ENCODE measurements at regions not wholly inside any gene's neighbourhood (a gene's known extent, or its start where the extent isn't known, plus 50 kb on each side); places are given as distances from the start of the nearest gene placed in this dataset.

DNA sequence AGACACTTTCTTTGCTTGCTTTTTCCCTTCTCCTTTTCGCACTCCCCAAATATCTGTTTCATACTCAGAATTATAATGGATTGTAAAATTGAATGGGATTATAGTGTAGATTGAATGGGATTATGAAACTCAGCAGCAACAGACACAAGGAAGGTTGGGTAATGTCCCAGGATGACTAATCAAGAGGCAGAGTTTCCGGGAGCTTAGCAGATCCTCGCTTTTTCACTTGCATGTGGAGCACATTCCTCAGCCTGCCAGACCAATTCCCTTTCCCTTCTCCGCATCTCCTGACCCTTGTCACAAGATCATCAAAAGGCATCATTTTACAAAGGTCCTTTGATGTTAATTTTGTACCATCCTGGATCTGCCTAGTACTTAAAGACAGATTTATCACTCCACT is 55.1 kb upstream of the SLC1A1 start:
- no peak for DNase-seq

DNA sequence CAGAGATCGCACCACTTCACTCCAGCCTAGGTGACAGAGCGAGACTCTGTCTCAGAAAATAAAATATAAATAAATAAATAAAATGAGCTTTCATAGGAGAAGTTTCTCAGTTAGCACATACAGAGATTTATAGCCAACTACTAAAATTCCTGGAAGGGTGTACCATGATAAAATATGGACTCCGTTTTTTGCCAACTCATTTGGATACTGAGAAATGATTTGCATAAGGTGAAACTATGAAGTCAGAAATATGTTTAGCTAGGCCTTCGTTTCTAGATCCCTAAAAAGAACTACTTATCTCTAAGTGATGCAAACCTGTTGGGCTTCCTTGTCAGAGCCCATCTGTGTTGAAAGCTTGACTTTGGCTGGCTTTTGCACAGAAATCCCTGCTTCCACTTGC is 56.9 kb upstream of the SLC1A1 start:
- DNase-seq = no peak

DNA sequence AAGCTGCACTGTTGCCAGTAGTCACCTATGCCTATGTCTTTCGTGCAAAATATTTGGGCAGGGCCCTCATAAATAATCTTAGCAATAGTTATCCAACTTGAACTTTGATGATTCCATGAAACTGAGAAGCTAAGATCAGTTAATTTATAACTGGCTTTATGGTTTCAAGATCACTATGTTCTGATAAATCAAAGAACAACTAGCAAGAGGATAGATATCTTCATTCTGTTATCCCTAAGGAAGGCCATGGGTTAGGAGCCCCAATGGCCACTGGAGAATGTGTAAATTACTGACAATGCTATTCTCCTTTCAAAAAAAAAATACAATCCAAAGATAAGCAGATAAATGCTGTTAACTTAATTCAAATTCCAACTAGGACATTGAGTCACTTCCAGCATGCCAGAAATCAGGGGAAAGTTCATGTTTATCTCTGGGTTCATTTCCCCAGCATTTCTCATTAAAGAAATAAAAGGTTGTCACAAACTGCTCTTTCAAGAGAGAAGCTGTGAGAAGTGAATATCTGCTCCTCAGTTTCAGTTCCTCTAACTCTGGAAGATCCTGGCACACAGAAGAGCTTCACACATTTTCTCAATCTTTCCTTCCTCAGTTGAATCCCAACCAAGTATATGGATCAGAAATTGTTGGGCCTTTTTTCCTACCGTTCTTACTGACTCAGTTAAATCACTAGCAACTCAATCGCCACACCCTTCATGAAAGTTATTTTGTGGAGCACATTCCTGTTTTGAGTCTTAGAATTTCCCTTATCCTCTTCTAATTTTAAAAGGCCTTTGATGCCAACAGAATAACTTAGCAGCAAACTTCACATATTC is 59.6 kb upstream of the SLC1A1 start:
- DNase-seq = no peak

DNA sequence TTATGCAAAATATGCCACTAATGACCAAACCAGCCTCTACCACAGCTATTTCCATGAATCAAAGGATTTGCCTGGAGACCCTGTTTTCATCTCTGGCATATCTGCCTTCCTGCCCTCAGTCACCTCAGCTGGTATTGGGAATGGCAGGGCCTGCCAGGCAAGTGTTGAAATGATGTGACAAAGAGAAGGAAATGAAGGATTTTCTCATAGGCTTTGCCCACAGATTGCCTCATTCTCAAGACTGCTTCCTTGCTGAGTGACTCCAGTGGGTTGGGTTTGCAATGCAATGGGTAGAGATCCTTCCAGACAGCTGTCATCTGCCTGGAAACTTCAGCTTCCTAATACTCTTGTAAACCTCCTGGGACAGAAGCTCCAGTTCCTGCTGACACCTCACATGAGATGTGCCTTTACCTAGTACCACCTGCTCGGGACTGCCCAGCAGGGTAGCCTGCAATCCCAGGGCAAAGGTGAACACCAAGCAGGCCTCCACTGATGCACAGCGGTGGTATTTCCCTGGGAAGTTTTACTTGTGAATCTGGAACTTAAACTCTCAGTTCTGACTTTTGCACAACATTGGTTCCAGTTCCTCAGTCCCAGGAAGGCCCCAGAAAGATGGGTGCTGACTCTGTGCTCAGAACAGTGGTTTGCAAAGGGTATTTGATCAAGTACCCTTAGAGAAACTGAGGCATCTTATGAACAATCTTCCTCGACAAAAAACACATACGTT is 64.8 kb upstream of the SLC1A1 start:
- no peak for DNase-seq

DNA sequence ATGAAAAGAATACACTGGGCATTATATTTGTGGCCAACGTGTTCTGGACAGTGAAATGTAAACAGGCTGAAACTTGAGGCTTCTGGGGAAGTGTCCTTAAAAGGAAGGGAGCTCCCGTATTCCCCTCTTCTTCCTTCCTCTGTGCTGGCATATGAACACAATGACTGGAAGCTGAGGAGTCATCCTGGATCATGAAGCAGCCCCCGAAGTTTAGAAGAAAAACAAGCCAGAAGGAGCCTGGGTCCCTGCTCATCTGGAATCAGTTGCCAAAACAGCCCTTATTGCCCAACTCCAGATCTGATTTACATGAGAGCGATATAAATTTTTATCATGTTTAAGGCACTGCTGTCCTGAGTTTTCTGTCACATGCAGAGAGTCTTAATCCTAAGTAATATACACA is 65.4 kb upstream of the SLC1A1 start:
- no peak for DNase-seq

DNA sequence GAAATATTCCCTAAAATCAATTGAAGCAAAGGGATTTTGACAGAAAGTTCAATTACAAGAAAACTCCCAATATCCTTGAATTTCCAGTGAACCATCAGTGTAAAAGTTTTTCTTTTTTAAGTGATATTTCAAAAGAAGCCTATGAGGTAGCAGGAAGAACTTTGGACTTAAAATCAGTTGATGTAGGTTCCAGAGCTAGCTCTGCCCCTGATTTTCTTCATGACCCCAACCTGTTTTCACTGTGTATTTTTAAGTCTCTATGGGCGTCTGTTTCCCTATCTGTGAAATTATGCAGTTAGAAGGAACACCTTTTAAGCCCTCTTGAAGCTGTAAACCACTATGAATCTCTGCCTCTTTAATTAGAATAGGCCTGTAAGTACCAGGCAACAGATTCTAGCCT is 66.2 kb upstream of the SLC1A1 start:
- DNase-seq = no peak

DNA sequence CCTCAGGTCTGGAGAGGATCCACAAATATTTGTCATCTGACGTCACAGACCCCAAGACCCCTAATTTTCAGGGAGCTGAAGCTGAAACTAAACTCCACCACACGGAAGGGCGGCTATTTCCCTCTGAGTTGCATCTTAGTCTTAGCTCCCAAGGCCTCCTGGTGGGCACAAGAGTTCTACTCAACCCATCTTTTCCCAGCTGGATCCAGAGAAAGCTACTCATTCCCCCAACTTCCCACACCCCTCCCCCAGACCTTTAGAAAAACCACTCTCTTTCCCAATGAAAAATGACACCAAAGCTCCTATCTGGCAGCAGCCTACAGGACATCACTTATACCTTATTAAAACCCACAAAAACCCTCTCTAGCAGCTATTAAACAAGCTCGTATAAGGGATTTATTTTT is 67.1 kb upstream of the SLC1A1 start:
- DNase-seq = no peak

DNA sequence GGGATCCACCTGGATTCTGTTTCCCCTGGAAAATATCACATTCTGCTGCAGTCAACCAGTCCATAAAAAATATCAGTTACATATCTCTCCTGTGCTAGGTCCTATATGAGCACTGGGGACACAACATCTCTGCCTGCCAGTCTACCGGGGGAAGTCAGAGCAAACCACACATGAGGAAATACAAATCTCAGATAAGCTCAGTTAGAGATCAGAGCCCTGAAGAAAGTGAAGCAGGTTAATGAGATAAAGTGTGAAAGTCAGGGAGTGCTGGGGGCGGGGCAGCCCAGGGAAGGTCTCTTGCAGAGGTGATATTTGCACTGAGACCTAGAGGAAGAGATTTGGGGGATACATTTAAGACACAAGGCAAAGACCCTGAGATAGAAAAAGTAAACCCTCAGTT is 67.8 kb upstream of the SLC1A1 start:
- no peak for DNase-seq

DNA sequence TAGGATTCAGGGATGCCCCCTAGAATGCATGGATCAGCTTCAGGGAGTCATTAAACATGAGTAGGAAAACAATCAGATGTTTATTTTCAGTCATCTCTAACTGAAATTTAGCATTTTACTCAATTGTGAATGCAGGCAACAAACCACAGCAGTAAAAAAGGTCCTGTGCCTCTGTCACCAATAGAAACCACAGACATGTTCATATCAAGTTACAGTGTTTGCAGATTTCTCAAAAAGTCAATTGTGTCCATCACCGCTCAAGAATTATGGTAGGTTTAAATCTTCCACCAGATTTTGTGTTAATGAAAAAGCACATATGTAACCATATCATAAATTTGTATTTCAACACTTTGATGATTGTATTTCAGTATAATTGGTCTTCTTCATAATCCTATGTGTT is 68.4 kb upstream of the SLC1A1 start:
- no peak for DNase-seq

DNA sequence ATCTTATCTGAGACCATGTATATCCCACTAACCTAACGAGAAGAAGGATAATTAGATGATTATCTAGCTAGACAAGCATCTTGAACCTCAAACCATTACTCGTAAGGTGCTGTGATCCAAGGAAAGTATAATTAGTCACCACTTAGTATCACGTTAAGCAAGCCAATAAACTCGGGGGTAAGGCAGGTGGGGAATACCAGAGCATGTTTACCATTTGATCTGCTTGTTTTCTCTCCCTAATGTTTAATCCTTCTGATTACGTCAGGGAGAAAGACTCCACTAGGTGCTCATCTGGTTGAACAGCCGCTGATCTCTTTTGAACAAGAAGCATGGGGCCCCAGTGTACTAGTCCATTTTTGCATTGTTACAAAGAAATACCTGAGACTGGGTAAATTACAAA is 69.9 kb upstream of the SLC1A1 start:
- DNase-seq = no peak

DNA sequence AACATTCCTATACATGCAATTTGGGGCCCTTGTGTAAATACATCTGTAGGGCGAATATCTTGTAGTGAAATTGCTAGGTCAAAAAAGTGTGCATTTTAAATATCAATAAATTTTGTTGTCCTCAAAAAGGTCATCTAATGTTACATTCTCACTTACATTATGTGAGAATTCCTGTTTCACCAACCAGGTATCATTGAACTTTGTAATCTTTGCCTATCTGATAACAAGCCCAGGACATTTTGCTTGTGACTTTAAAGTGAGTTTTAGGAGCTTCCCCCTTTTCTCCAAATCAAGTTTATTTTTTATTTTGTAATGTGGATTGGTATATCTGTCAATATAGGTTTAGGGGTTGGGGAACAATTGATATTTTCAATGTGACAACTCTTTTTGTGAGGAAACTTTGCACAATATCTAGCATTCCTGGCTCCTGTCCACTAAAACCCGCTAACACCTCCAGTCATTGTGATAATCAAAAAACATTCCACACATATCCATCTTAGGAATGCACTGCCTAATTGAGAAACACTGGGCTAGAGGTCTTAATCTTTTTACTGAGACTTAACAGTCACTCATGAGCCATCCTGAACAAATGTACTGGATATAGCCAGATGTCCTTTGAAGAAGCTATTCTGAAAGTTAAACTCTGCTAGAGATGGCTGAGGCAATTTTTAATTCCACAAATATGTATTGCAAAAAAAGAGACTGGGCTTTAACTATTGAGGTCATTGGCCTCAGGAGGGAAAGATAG is 72.5 kb upstream of the SLC1A1 start:
- DNase-seq = no peak

DNA sequence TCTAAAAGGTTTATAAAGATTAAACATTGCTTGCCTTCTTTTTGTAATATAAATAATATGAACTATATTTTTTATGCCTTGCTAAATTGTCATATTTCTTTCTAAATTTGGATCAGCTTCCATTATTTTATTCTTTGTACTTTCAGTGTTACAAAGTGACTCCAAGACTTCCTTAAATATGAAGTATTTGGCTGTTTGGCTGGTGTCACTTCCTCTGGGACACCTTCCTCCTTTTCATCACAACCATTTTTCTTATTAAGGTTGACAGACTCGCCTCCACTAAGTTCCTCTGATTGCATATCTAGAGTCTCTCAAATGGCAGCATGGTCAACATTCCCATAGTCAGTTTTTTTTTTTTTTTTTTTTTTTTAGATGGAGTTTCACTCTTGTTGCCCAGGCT is 73.8 kb upstream of the SLC1A1 start:
- DNase-seq = no peak

DNA sequence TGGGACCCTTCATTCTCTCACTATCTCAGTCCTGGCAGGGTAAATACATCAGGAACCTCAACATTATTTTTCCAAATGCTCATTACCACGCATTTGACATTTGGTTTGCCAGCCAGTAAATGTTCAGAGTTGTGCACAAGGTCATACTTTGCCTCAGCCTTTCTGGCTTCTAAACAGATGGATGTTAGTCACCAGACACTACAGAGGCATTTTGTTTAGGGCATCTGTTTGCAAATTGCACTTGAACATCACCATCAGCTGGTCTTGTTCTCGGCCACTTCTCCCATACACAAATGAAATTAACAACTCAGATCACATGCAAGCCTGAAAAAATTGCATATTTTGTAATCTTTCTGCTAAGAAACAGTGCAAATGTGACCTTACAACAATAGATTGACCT is 75.0 kb upstream of the SLC1A1 start:
- no peak for DNase-seq

DNA sequence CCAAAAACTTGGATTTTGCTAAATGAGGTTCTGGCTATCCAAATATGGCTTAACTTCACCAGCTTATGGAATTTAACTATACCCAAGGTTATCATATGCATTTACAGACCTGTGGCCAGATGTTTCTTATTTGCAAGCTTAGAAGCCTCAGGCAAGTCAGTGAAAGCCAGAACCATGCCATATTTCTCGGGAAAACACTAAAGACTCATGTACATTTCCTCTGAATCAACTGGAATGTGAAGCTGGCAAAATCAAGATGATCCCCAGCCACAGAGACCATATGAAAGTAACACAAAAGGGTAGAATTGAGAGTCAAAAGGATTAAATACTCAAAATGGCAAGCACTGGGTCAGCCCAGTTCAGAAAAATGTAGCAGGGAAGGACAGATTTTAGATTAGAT is 76.4 kb upstream of the SLC1A1 start:
- DNase-seq = no peak

DNA sequence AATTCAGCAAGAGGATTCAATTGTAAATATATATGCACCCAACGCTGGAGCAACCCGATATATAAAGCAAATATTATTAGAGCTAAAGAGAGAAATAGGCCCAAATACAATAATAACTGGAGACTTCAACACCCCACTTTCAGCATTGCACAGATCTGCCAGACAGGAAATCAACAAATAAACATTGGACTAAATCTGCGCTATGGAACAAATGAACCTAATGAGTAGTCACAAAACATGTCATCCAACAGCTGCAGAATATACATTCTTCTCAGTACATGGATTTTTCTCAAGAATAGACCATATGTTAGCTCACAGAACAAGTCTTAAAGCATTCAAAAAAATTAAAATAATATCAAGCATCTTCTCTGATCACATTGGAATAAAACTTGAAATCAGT is 86.1 kb upstream of the SLC1A1 start:
- no peak for DNase-seq

DNA sequence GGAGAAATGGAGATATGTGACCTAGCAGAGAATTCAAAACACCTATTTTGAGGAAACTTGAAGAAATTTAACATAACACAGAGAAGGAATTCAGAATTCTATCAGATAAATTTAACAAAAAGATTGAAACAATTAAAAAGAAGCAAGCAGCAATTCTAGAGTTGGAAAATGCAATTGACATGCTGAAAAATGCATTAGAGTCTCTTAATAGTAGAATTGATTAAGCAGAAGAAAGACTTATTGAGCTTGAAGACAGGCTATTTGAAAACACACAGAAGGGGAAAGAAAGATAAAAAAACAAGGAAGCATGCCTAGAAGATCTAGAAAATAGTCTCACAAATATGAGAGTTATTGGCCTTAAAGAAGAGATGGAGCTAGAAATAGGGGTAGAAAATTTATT is 87.8 kb upstream of the SLC1A1 start:
- DNase-seq = no peak

DNA sequence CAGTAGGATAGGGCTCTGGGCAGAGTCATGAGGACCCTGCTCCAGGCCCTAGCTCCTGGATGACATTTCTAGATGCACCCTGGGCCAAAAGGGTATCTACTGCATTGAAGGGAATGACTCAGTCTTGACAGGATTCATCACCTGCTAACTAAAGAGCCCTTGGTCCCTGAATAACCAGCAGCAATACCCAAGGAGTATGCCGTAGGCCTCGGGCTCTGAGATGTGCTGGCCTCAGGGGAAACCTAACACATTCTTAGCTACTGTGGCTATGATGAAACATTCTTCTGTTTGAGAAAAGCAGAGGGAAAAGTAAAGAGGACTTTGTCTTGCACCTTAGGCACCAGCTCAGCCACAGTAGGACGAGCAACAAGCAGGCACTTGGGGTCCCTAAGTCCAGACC is 89.5 kb upstream of the SLC1A1 start:
- DNase-seq = no peak

DNA sequence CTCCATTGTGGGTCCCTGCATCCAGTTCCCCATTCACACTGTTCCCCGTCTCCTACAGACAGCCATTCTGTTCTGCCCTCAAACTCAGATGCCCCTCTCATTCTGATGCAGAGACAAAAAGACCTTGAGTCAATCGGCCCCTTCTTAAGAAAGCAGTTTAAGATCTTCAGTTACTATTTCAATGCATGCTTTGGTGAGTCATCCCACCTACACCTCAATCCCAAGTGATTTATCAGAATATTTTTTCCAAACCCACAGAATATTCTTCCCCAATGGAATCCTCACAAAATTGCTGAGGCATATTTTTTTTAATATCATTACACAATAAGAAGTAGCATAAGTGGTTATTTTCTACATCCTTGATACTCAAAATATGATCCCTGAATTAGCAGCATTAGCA is 92.4 kb upstream of the SLC1A1 start:
- no peak for DNase-seq

DNA sequence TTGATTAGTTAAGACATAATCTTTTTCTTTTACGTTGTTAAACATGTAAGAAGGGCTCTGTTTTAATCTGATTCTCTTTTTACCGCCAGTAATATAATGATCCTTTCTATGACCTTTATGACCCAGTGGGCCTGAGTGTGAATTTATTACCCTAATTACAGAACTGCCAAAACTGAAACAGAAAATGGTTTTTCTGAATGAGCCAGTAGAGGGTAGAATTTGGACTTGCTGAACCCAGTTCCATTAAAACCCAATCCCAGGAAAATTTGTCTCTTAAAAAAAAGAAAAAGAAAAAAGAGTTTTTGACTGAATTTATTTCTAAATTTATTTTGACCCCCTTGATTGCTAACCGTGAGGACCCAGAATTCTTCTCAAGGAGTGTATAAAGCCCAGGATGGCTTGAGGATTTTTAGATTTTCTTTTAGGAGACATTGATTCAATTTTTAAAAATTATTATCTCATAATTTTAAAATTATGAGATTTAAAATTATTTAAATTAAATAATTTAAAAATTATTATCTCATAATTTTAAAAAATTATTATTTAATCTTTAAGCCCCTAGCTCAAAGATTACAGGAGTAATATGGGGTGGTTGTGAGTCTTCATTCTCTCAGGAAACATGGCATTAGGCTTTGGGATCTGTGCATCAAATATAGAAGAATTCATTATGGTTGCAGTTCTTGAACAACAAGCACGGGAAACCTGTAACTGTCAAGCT is 94.1 kb upstream of the GLIS3 start:
- no peak for DNase-seq

DNA sequence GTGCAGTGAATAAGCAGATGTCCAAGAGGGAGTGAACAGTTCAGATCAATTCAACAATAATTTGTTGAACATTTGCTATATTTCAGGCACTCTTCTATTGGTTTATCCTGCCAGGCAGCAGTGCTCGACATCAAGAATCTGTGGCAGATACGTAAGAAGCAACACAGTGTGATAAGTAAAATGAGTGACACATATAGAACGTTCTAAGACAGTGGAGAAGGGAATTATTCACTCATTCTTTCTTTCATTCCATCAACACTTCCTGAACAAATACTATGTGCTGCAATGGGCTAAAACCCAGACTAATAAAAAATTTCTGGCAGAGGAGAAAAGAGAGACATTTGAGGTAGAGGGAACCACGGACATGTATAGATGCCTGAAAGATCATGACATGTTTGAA is 89.9 kb upstream of the GLIS3 start:
- DNase-seq = no peak

DNA sequence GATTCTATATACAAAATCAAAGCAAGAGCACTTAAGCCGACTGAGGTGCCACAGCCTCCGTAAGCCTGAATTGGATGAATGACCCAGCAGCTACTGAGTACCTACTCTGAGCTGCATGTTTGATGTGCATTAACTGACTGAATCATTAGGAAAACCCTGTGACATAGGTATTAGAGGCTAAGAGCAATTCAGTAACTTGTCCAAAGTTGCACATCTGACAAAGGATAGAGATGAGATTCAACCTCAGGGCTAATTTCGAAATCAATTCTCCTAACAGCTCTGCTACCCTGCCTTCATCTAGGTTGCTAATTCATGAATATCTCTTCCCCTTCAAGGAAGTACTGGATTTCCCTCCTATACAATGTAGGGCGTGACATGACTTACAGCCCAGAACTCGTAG is 89.1 kb upstream of the GLIS3 start:
- no peak for DNase-seq

DNA sequence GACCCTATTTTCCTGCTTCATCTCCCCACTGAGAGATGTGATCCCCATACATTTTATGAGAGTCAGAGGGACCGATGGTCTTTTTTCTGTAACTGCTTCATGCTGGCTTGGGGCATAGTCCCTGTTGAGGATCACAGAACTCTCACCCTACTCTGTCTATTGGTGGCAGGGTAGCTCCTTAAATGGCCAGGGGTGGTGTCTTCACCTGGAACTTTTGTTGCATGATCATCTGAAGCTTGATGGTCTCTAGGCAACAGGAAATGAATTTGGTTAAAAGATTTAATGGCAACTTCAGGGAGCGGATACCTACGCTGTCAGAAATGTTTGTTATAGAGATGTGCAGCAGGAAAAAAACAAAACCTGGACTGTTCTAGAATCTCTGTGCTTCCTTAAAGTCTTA is 87.0 kb upstream of the GLIS3 start:
- DNase-seq = no peak

DNA sequence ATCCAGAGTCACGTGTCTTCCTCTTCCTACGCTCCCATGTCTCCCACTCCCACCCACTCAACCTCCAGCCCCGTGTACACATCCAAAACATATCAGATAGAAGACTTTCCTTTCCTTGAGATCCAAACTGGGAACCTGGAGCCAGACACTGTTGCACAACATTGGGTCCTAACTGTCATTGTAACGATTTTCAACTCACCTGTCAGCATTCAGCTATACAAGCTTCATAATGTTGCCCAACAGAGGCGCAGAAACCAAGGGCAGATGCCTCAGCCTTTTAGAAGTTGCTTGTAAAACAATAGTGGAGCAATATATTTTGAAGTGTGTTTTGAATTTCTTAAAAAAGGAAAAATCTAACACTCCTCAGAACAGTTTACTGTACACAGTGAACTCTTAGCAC is 84.9 kb upstream of the GLIS3 start:
- DNase-seq = no peak

Data from activated CD4-positive, alpha-beta T cell treated with anti-CD3 and anti-CD28 coated beads for 48 hours (primary cell).